GM23338 (cell line): ENCODE measurements at regions not wholly inside any gene's neighbourhood (a gene's known extent, or its start where the extent isn't known, plus 50 kb on each side); places are given as distances from the start of the nearest gene placed in this dataset.

ENCODE experiments used
- ATAC-seq: fragments of 200-7000 bp; cut with Tn5 transposase; 3 replicates; pipeline ENCODE4 v1.9.1; 2020
- DNase-seq: peaks from one replicate; pipeline ENCODE4 v3.0.0-alpha.2; 2015; ENCODE audit warnings: low spot score
- H2AFZ ChIP-seq: fragments of 200-600 bp; sonication (generic); 2 replicates; pipeline ENCODE4 v1.8.0; 2016; ENCODE audit warnings: antibody characterized with exemption, mild to moderate bottlenecking, moderate library complexity
- H3F3A ChIP-seq: fragments of 200-600 bp; sonication (generic); replicated peaks from 2 replicates; pipeline ENCODE4 v1.8.0; 2017; ENCODE audit warnings: antibody characterized with exemption, mixed run types, low read depth
- H3K27ac ChIP-seq: fragments of 200-600 bp; sonication (generic); 2 replicates; pipeline ENCODE4 v1.6.1; 2016; ENCODE audit warnings: low read depth
- H3K27me3 ChIP-seq: fragments of 200-600 bp; sonication (generic); 2 replicates; pipeline ENCODE4 v1.8.0; 2016; ENCODE audit warnings: mild to moderate bottlenecking, mixed run types, moderate library complexity; ENCODE audit not compliant: insufficient read depth
- H3K36me3 ChIP-seq: fragments of 200-600 bp; sonication (generic); 2 replicates; pipeline ENCODE4 v1.8.0; 2016; ENCODE audit warnings: mild to moderate bottlenecking; ENCODE audit not compliant: insufficient read depth
- H3K4me1 ChIP-seq: fragments of 200-600 bp; sonication (generic); 2 replicates; pipeline ENCODE4 v1.8.0; 2016; ENCODE audit warnings: mild to moderate bottlenecking, moderate library complexity; ENCODE audit not compliant: insufficient read depth
- H3K4me2 ChIP-seq: fragments of 200-600 bp; sonication (generic); 2 replicates; pipeline ENCODE4 v1.7.1; 2017; ENCODE audit warnings: mixed run types
- H3K4me3 ChIP-seq: fragments of 200-600 bp; sonication (generic); 2 replicates; pipeline ENCODE4 v1.6.1; 2016; ENCODE audit warnings: mixed run types
- H3K79me2 ChIP-seq: fragments of 200-600 bp; sonication (generic); replicated peaks from 2 replicates; pipeline ENCODE4 v1.8.0; 2017; ENCODE audit warnings: mild to moderate bottlenecking; ENCODE audit not compliant: insufficient read depth
- H3K9me2 ChIP-seq: fragments of 200-600 bp; sonication (generic); 2 replicates; pipeline ENCODE4 v1.8.0; 2017; ENCODE audit not compliant: insufficient read depth
- H4K20me1 ChIP-seq: fragments of 200-600 bp; sonication (generic); replicated peaks from 2 replicates; pipeline ENCODE4 v1.8.0; 2017; ENCODE audit warnings: mild to moderate bottlenecking; ENCODE audit not compliant: insufficient read depth
- H3K27ac Mint-ChIP-seq: 2 replicates; pipeline ENCODE4 v1.8.0; 2020; ENCODE audit warnings: inconsistent platforms, mild to moderate bottlenecking, moderate library complexity, mixed read lengths
- H3K27me3 Mint-ChIP-seq: 3 replicates; pipeline ENCODE4 v1.8.0; 2022; ENCODE audit warnings: low read depth, mild to moderate bottlenecking, moderate library complexity, mixed read lengths, inconsistent platforms; ENCODE audit not compliant: insufficient read depth, poor library complexity
- H3K36me3 Mint-ChIP-seq: 3 replicates; pipeline ENCODE4 v1.8.0; 2021; ENCODE audit warnings: low read depth, mild to moderate bottlenecking, inconsistent platforms, moderate library complexity, mixed read lengths
- H3K4me1 Mint-ChIP-seq: 3 replicates; pipeline ENCODE4 v1.8.0; 2020; ENCODE audit warnings: mild to moderate bottlenecking, inconsistent platforms, mixed read lengths
- H3K4me3 Mint-ChIP-seq: 3 replicates; pipeline ENCODE4 v1.8.0; 2021; ENCODE audit warnings: moderate library complexity, mild to moderate bottlenecking, inconsistent platforms, mixed read lengths
- H3K9me3 Mint-ChIP-seq: 3 replicates; pipeline ENCODE4 v1.8.0; 2020; ENCODE audit warnings: moderate library complexity, mild to moderate bottlenecking, inconsistent platforms, mixed read lengths
- CREB1 ChIP-seq: fragments of 250-450 bp; sonication (Bioruptor Pico); IDR thresholded peaks from 2 replicates; pipeline ENCODE4 v1.5.0; 2020; ENCODE audit warnings: low read depth, mild to moderate bottlenecking, moderate library complexity
- CTCF ChIP-seq, 2 experiments: fragments of 200-600 bp in 1 of 2; sonication (generic) in 1 of 2; conservative IDR thresholded peaks; 2 replicates each; pipeline versions ENCODE4 v1.5.1 to v1.6.1; 2016 to 2017; ENCODE audit warnings: antibody characterized with exemption in 2 of 2, low read depth in 2 of 2, mild to moderate bottlenecking in 2 of 2, moderate library complexity in 1 of 2
- ETS1 ChIP-seq: IDR thresholded peaks from 2 replicates; pipeline ENCODE4 v1.6.1; 2016; ENCODE audit warnings: antibody characterized with exemption
- EZH2 ChIP-seq: fragments of 200-600 bp; sonication (generic); IDR thresholded peaks from one replicate; pipeline ENCODE4 v1.8.0; 2017; ENCODE audit warnings: antibody characterized with exemption, mild to moderate bottlenecking, low read depth; ENCODE audit not compliant: unreplicated experiment
- EZH2phosphoT487 ChIP-seq: fragments of 200-600 bp; sonication (generic); IDR thresholded peaks from one replicate; pipeline ENCODE4 v1.8.1; 2018; ENCODE audit warnings: antibody characterized with exemption; ENCODE audit not compliant: unreplicated experiment
- JUNB ChIP-seq: IDR thresholded peaks from one replicate; pipeline ENCODE4 v1.6.1; 2016; ENCODE audit warnings: antibody characterized with exemption; ENCODE audit not compliant: unreplicated experiment
- NANOG ChIP-seq: IDR thresholded peaks from 2 replicates; pipeline ENCODE4 v1.6.1; 2016; ENCODE audit warnings: antibody characterized with exemption, borderline replicate concordance
- POLR2AphosphoS5 ChIP-seq: IDR thresholded peaks from 2 replicates; pipeline ENCODE4 v1.6.1; 2016; ENCODE audit warnings: antibody characterized with exemption, low read depth
- REST ChIP-seq: IDR thresholded peaks from one replicate; pipeline ENCODE4 v1.6.1; 2018; ENCODE audit warnings: antibody characterized with exemption; ENCODE audit not compliant: unreplicated experiment
- STAT1 ChIP-seq: IDR thresholded peaks from one replicate; pipeline ENCODE4 v1.6.1; 2016; ENCODE audit warnings: antibody characterized with exemption; ENCODE audit not compliant: unreplicated experiment
- ZNF114 ChIP-seq: fragments of 250-450 bp; sonication (Bioruptor Pico); IDR thresholded peaks from 2 replicates; pipeline ENCODE4 v1.5.0; 2020; ENCODE audit warnings: mild to moderate bottlenecking, moderate library complexity
- ZNF331 ChIP-seq: fragments of 250-450 bp; sonication (Bioruptor Pico); IDR thresholded peaks from 2 replicates; pipeline ENCODE4 v1.5.0; 2020; ENCODE audit warnings: low read depth, mild to moderate bottlenecking, moderate library complexity
- ZNF462 ChIP-seq: fragments of 250-450 bp; sonication (Bioruptor Pico); IDR thresholded peaks from 2 replicates; pipeline ENCODE4 v1.5.0; 2020; ENCODE audit warnings: mild to moderate bottlenecking, moderate library complexity

- H3K27ac Mint-ChIP-seq, result no peak overlapping the region
- Histone ChIP-seq H3K4me1 (no peaks in the 10 kb centered on the region), H3K79me2 (no peaks in the 10 kb centered on the region), H3F3A (no peaks in the 10 kb centered on the region), H3K4me2 (no peak overlapping the region), H3K9me2 (no peaks in the 10 kb centered on the region), H3K4me3 (no peak overlapping the region), H2AFZ (no peak overlapping the region), H3K27ac (no peak overlapping the region), H3K27me3 (no peaks in the 10 kb centered on the region), H3K36me3 (no peaks in the 10 kb centered on the region), H4K20me1 (no peaks in the 10 kb centered on the region)
- no peak for DNase-seq
- peaks cover 1% of the 10 kb centered on the region for H3K27me3 Mint-ChIP-seq
- no peak overlapping the region for H3K4me3 Mint-ChIP-seq
- peaks cover 4% of the 10 kb centered on the region; the same call in 1 of the 3 replicates for H3K4me1 Mint-ChIP-seq
- no peaks in the 10 kb centered on the region for H3K9me3 Mint-ChIP-seq
- no peak for ATAC-seq
- no peaks in the 10 kb centered on the region for H3K36me3 Mint-ChIP-seq
- no peak for TF ChIP-seq EZH2phosphoT487
- TF ChIP-seq STAT1, result no peak
- no peak for TF ChIP-seq POLR2AphosphoS5
- no peak for TF ChIP-seq ZNF462
- TF ChIP-seq JUNB, result no peak
- no peak for TF ChIP-seq REST
- no peak for TF ChIP-seq EZH2
- TF ChIP-seq ZNF114 (CRISPR knock-in tag), result no peak
- TF ChIP-seq ETS1, result no peak
- no peak for TF ChIP-seq NANOG
- no peak for TF ChIP-seq CTCF (conservative IDR thresholded peaks at IDR 0.05; ENCODE audit: low read depth in 2 of 2)
- TF ChIP-seq ZNF331 (CRISPR knock-in tag), result no peak
- TF ChIP-seq CREB1, result no peak
Measured at GRCh38 chr17:6347776-6348175, 87.1 kb downstream of the AIPL1 start.
